Right atrium auricular region (tissue), 2 donors: ENCODE measurements at regions not wholly inside any gene's neighbourhood (a gene's known extent, or its start where the extent isn't known, plus 50 kb on each side); places are given as distances from the start of the nearest gene placed in this dataset.

Experiments
- DNase-seq: peaks from one replicate; pipeline ENCODE4 v3.0.0-alpha.2; 2019; ENCODE audit warnings: low spot score
- H3K27ac ChIP-seq, 2 donors: fragments of 200-600 bp; sonication (generic); 1 replicate in 1 of 2; 2 replicates in 1 of 2; pipeline ENCODE4 v1.5.1; 2016 to 2019
- H3K27me3 ChIP-seq, 2 donors: fragments of 200-600 bp; sonication (generic); one replicate each; pipeline versions ENCODE4 v1.5.1 to v1.6.0; 2017 to 2019
- H3K36me3 ChIP-seq: fragments of 200-600 bp; sonication (generic); one replicate; pipeline ENCODE4 v1.5.1; 2016
- H3K4me1 ChIP-seq, 2 donors: fragments of 200-600 bp; sonication (generic); one replicate each; pipeline versions ENCODE4 v1.5.1 to v1.6.0; 2017 to 2019
- H3K4me3 ChIP-seq, 2 donors: fragments of 200-600 bp; sonication (generic); 1 replicate in 1 of 2; 2 replicates in 1 of 2; pipeline ENCODE4 v1.5.1; 2017 to 2019; ENCODE audit warnings: mild to moderate bottlenecking in 1 of 2, moderate library complexity in 1 of 2
- H3K9me3 ChIP-seq, 2 donors: fragments of 200-600 bp; sonication (generic); one replicate each; pipeline ENCODE4 v1.5.1; 2019
- TF ChIP-seq, protein P1 (sequence below), 2 donors: fragments of 200-600 bp; sonication (generic); IDR thresholded peaks; one replicate each; pipeline ENCODE4 v1.5.1; 2019; ENCODE audit warnings: antibody characterized with exemption in 2 of 2

GRCh38 chr6:152859225-152859624 is 108.6 kb downstream of the VIP start:
- H3K4me3 ChIP-seq: no peak overlapping the region
- no peaks in the 10 kb centered on the region for H3K36me3 ChIP-seq
- no peaks in the 10 kb centered on the region for H3K9me3 ChIP-seq
- H3K4me1 ChIP-seq: no peaks in the 10 kb centered on the region
- TF ChIP-seq, protein P1, sequence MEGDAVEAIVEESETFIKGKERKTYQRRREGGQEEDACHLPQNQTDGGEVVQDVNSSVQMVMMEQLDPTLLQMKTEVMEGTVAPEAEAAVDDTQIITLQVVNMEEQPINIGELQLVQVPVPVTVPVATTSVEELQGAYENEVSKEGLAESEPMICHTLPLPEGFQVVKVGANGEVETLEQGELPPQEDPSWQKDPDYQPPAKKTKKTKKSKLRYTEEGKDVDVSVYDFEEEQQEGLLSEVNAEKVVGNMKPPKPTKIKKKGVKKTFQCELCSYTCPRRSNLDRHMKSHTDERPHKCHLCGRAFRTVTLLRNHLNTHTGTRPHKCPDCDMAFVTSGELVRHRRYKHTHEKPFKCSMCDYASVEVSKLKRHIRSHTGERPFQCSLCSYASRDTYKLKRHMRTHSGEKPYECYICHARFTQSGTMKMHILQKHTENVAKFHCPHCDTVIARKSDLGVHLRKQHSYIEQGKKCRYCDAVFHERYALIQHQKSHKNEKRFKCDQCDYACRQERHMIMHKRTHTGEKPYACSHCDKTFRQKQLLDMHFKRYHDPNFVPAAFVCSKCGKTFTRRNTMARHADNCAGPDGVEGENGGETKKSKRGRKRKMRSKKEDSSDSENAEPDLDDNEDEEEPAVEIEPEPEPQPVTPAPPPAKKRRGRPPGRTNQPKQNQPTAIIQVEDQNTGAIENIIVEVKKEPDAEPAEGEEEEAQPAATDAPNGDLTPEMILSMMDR (IDR thresholded peaks at IDR 0.05): no peak
- no peaks in the 10 kb centered on the region for H3K27me3 ChIP-seq
- H3K27ac ChIP-seq: no peak overlapping the region
- DNase-seq: no peak

- Histone ChIP-seq H3K27me3 (no peaks in the 10 kb centered on the region), H3K4me1 (no peaks in the 10 kb centered on the region), H3K4me3 (no peak overlapping the region), H3K9me3 (no peaks in the 10 kb centered on the region), H3K27ac (no peak overlapping the region), H3K36me3 (no peaks in the 10 kb centered on the region)
- DNase-seq: no peak
- TF ChIP-seq, protein P1 (IDR thresholded peaks at IDR 0.05): peak; percentile 59 to 82
Observed at GRCh38 chr6:152863618-152864326, 113.2 kb downstream of the VIP start.

GRCh38 chr6:152874267-152874666 is 108.6 kb downstream of the FBXO5 start:
- Histone ChIP-seq H3K36me3 (no peaks in the 10 kb centered on the region), H3K27ac (no peak overlapping the region), H3K4me3 (no peak overlapping the region), H3K9me3 (no peaks in the 10 kb centered on the region), H3K27me3 (no peaks in the 10 kb centered on the region), H3K4me1 (no peaks in the 10 kb centered on the region)
- no peak for DNase-seq
- TF ChIP-seq, protein P1 (IDR thresholded peaks at IDR 0.05): no peak

DNA sequence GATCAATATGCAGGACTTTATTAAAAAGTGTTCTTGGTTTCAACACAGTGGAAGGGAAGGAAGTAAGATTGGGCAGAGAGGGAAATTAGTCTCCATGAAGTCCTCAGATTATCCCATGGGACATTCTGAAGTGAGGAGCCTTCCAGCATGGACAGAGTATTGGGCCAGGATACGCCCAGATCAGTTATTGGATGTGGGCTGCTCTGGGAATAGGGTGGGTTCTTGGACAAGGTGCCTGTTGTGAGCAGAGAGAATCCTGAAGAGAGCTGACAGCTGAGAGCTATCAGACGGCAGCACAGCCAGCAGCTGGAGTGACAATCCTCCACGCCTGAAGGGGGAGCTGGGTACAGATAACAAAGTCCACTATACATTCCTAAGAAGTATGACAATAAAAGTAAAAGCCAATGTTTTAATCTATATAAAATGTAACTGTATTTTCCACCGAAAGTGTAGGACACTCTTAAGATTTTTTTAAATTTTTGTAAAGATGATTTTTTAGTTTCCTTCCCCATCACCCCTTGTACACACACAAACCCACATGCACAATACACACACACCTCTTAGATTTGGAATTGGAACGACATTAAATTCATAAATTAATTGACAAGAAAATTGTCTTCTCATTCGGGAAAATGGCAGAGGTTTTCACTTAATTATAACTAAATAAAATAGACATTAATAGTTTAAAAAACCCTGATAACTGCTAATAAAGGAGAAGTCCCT is 107.8 kb downstream of the FBXO5 start:
- Histone ChIP-seq H3K36me3 (no peaks in the 10 kb centered on the region), H3K27ac (no peak overlapping the region), H3K4me1 (no peaks in the 10 kb centered on the region), H3K9me3 (no peaks in the 10 kb centered on the region), H3K4me3 (no peak overlapping the region), H3K27me3 (no peaks in the 10 kb centered on the region)
- TF ChIP-seq, protein P1 (IDR thresholded peaks at IDR 0.05): no peak
- no peak for DNase-seq

- TF ChIP-seq, protein P1 (IDR thresholded peaks at IDR 0.05): no peak
- Histone ChIP-seq H3K36me3 (no peaks in the 10 kb centered on the region), H3K27ac (no peak overlapping the region), H3K27me3 (no peaks in the 10 kb centered on the region), H3K4me3 (no peak overlapping the region), H3K4me1 (no peaks in the 10 kb centered on the region), H3K9me3 (no peaks in the 10 kb centered on the region)
- no peak for DNase-seq
Observed at GRCh38 chr6:152879681-152880080, 103.2 kb downstream of the FBXO5 start.
